ENCODE measurements at regions not wholly inside any gene's neighbourhood (a gene's known extent, or its start where the extent isn't known, plus 50 kb on each side); places are given as distances from the start of the nearest gene placed in this dataset.

GRCh38 chr13:65275838-65276630 lies 1954.1 kb downstream of the PCDH9 start:
- Histone ChIP-seq H2BK120ac (ENCODE audit: low read depth, low read length) (no peak overlapping the region), H4K91ac (ENCODE audit: insufficient read depth, low read depth, low read length) (no peak overlapping the region), H2BK20ac (ENCODE audit: low read depth, low read length) (no peak overlapping the region), H3K9ac (ENCODE audit: low read depth, low read length) (no peak overlapping the region), H4K20me1 (ENCODE audit: insufficient read depth, low read length) (no peaks in the 10 kb centered on the region), H3K4me3 (ENCODE audit: insufficient read depth, low read depth, low read length) (no peak overlapping the region), H4K5ac (ENCODE audit: low read depth, low read length) (no peak overlapping the region), H3K9me3 (ENCODE audit: control insufficient read depth, insufficient read depth, low read length) (no peaks in the 10 kb centered on the region), H3K56ac (ENCODE audit: extremely low read depth, insufficient read depth, low read length) (no peak overlapping the region), H3K27me3 (ENCODE audit: control insufficient read depth, insufficient read depth, low read length) (no peaks in the 10 kb centered on the region), H2AK5ac (ENCODE audit: low read depth, low read length) (no peak overlapping the region), H2AFZ (replicated peaks; ENCODE audit: low read length, poor library complexity) (no peak overlapping the region), H3K14ac (replicated peaks; ENCODE audit: low read depth, low read length) (no peak overlapping the region), H3K9me1 (ENCODE audit: insufficient read depth, low read length) (no peaks in the 10 kb centered on the region), H3K36me3 (ENCODE audit: control insufficient read depth, insufficient read depth, low read length) (no peaks in the 10 kb centered on the region), H2BK15ac (ENCODE audit: low read depth, low read length) (no peak overlapping the region), H2BK5ac (ENCODE audit: low read depth, low read length, poor library complexity, severe bottlenecking) (no peak overlapping the region), H3K4me2 (ENCODE audit: low read depth, low read length) (no peak overlapping the region), H4K8ac (ENCODE audit: low read depth in 2 of 2, low read length in 2 of 2) (no peak overlapping the region), H3K4me1 (ENCODE audit: control insufficient read depth, insufficient read depth, low read length) (no peaks in the 10 kb centered on the region), H3K23ac (ENCODE audit: low read depth, low read length) (no peak overlapping the region), H2AK9ac (replicated peaks; ENCODE audit: low read depth, low read length, poor library complexity) (no peak overlapping the region), H3K79me1 (ENCODE audit: low read depth in 1 of 2, low read length in 2 of 2) (no peaks in the 10 kb centered on the region), H3K4ac (ENCODE audit: low read depth, low read length) (no peak overlapping the region), H3K18ac (ENCODE audit: low read depth, low read length) (no peak overlapping the region), H3K27ac (ENCODE audit: insufficient read depth, low read length) (no peak overlapping the region)
- TF ChIP-seq MAFK (IDR thresholded peaks at IDR 0.05; ENCODE audit: low read depth, low read length): peak; percentile 93
- TF ChIP-seq RFX5 (IDR thresholded peaks at IDR 0.05; ENCODE audit: low read depth, low read length): no peak
- no peak for TF ChIP-seq CHD1 (IDR thresholded peaks at IDR 0.05; ENCODE audit: low read depth, low read length)
- no peak for TF ChIP-seq MXI1 (IDR thresholded peaks at IDR 0.05; ENCODE audit: borderline replicate concordance, low read depth, low read length)
- TF ChIP-seq USF2 (IDR thresholded peaks at IDR 0.05; ENCODE audit: low read depth, low read length): no peak
- TF ChIP-seq SMC3 (IDR thresholded peaks at IDR 0.05; ENCODE audit: low read depth, low read length): no peak
- no peak for TF ChIP-seq RCOR1 (IDR thresholded peaks at IDR 0.05; ENCODE audit: insufficient replicate concordance, low read length)
- no peak for TF ChIP-seq RAD21 (IDR thresholded peaks at IDR 0.05; ENCODE audit: low read length)
- CTCF ChIA-PET: no interaction called here
- no TSS peak for BruUV-seq (replicated peaks)
- ATAC-seq (ENCODE audit: low read depth): no peak
- in situ Hi-C loops (cut with MboI; ENCODE audit: low sequenced_read_pairs) (no loop called here), intact Hi-C loops (cut with micrococcal nuclease) (no loop called here), dilution Hi-C loops (cut with HindIII; ENCODE audit: low sequenced_read_pairs, unreplicated experiment) (no loop called here)
- POLR2A ChIA-PET (ENCODE audit: unreplicated experiment): no interaction called here
- no CpG with 5 or more reads among the region's 5 CpGs for WGBS, 2 experiments (ENCODE audit: extremely low coverage in 2 of 2, insufficient read length in 1 of 2)
- no peak for DNase-seq
